MM.1S (cell line): ENCODE measurements at regions not wholly inside any gene's neighbourhood (a gene's known extent, or its start where the extent isn't known, plus 50 kb on each side); places are given as distances from the start of the nearest gene placed in this dataset.

Experiments used
- DNase-seq: peaks from one replicate; pipeline ENCODE4 v3.0.0-alpha.2; 2015
- H2AFZ ChIP-seq: fragments of 300-600 bp; sonication (generic); 2 replicates; pipeline ENCODE4 v1.6.0; 2016; ENCODE audit warnings: antibody characterized with exemption, low read length
- H3F3A ChIP-seq: fragments of 300-600 bp; sonication (generic); 2 replicates; pipeline ENCODE4 v1.6.1; 2016; ENCODE audit warnings: mild to moderate bottlenecking, antibody characterized with exemption, low read length, moderate library complexity, mixed read lengths; ENCODE audit not compliant: insufficient read depth
- H3K27ac ChIP-seq: fragments of 300-600 bp; sonication (generic); 2 replicates; pipeline ENCODE4 v1.5.1; 2016; ENCODE audit warnings: mild to moderate bottlenecking, low read length
- H3K27me3 ChIP-seq: fragments of 300-600 bp; sonication (generic); replicated peaks from 2 replicates; pipeline ENCODE4 v1.6.0; 2016; ENCODE audit warnings: low read length; ENCODE audit not compliant: insufficient read depth
- H3K36me3 ChIP-seq: fragments of 300-600 bp; sonication (generic); replicated peaks from 2 replicates; pipeline ENCODE4 v1.6.1; 2016; ENCODE audit warnings: mild to moderate bottlenecking, low read length, mixed read lengths; ENCODE audit not compliant: insufficient read depth
- H3K4me1 ChIP-seq: fragments of 300-600 bp; sonication (generic); 2 replicates; pipeline ENCODE4 v1.6.1; 2016; ENCODE audit warnings: low read length, mixed read lengths
- H3K4me2 ChIP-seq: fragments of 300-600 bp; sonication (generic); 2 replicates; pipeline ENCODE4 v1.6.0; 2016; ENCODE audit warnings: low read depth, low read length
- H3K4me3 ChIP-seq: fragments of 300-600 bp; sonication (generic); 2 replicates; pipeline ENCODE4 v1.5.1; 2016; ENCODE audit warnings: low read length, mixed read lengths
- H3K79me2 ChIP-seq: fragments of 300-600 bp; sonication (generic); 2 replicates; pipeline ENCODE4 v1.6.1; 2016; ENCODE audit warnings: mixed run types, low read length, mixed read lengths
- H3K9ac ChIP-seq: fragments of 300-600 bp; sonication (generic); 2 replicates; pipeline ENCODE4 v1.6.1; 2016; ENCODE audit warnings: low read length, mixed read lengths
- H3K9me2 ChIP-seq: fragments of 300-600 bp; sonication (generic); replicated peaks from 2 replicates; pipeline ENCODE4 v1.6.1; 2016; ENCODE audit warnings: mild to moderate bottlenecking, low read length, mixed read lengths; ENCODE audit not compliant: insufficient read depth
- H3K9me3 ChIP-seq: fragments of 300-600 bp; sonication (generic); replicated peaks from 2 replicates; pipeline ENCODE4 v1.6.1; 2016; ENCODE audit warnings: mild to moderate bottlenecking, low read length, mixed read lengths; ENCODE audit not compliant: insufficient read depth
- H4K20me1 ChIP-seq: fragments of 300-600 bp; sonication (generic); 2 replicates; pipeline ENCODE4 v1.6.1; 2016; ENCODE audit warnings: mild to moderate bottlenecking, low read length, moderate library complexity, mixed read lengths; ENCODE audit not compliant: insufficient read depth
- EZH2 ChIP-seq: fragments of 300-600 bp; sonication (generic); optimal IDR thresholded peaks from 2 replicates; pipeline ENCODE3; 2017; ENCODE audit warnings: low read depth, mild to moderate bottlenecking, antibody characterized with exemption, low read length, mixed read lengths
- EZH2phosphoT487 ChIP-seq: fragments of 300-600 bp; sonication (generic); IDR thresholded peaks from 2 replicates; pipeline ENCODE4 v1.6.1; 2018; ENCODE audit warnings: antibody characterized with exemption, low read length
- TF ChIP-seq, protein P1 (sequence below): fragments of 300-600 bp; sonication (generic); IDR thresholded peaks from 2 replicates; pipeline ENCODE4 v1.5.1; 2016; ENCODE audit warnings: antibody characterized with exemption, low read length, mixed read lengths

DNA sequence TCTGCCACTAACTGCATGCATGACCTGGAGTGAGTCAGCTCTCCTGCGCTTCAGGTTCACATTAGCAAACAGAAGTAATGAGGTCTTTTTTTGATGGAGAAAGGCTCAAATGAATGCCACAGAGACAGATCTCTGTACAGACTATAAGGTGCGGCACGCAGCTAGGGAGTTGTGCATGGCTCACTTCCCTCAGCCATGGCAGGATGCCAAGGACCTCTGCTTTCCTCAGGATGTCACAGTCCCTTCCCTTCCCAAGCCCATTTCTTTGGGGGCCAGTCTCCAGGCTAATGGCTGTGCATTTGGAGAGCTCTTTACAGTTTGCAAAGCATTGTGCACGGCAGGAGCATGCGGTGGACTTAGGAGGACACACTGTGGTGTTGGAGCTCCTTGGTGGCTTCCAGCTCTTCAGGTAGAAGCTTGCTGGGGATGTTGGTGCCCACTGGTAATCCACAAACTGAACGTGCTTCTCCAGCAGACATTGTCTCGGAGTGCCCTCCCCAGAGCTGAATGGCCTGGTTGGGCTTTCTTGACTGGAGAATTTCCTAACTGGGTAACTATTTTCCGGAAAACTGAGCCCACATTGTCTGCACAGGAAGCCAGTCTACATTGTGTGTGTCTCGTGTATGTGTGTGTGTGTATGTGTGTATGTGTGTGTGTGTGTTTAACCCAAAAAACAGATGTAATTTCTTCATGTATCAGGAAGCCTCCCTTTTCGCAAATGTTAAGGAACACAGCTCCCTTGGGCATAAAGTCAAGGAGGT is 172.5 kb upstream of the TLE3 start:
- no peak overlapping the region for H3K9ac ChIP-seq
- no peaks in the 10 kb centered on the region for H3K9me2 ChIP-seq
- H3K4me1 ChIP-seq: no peaks in the 10 kb centered on the region
- no peak overlapping the region for H3K27ac ChIP-seq
- H3K4me3 ChIP-seq: no peak overlapping the region
- no peaks in the 10 kb centered on the region for H3K36me3 ChIP-seq
- no peaks in the 10 kb centered on the region for H3K79me2 ChIP-seq
- no peak overlapping the region for H3K4me2 ChIP-seq
- no peaks in the 10 kb centered on the region for H3K27me3 ChIP-seq
- TF ChIP-seq EZH2phosphoT487 (no peak), EZH2 (no peak)
- TF ChIP-seq, protein P1, sequence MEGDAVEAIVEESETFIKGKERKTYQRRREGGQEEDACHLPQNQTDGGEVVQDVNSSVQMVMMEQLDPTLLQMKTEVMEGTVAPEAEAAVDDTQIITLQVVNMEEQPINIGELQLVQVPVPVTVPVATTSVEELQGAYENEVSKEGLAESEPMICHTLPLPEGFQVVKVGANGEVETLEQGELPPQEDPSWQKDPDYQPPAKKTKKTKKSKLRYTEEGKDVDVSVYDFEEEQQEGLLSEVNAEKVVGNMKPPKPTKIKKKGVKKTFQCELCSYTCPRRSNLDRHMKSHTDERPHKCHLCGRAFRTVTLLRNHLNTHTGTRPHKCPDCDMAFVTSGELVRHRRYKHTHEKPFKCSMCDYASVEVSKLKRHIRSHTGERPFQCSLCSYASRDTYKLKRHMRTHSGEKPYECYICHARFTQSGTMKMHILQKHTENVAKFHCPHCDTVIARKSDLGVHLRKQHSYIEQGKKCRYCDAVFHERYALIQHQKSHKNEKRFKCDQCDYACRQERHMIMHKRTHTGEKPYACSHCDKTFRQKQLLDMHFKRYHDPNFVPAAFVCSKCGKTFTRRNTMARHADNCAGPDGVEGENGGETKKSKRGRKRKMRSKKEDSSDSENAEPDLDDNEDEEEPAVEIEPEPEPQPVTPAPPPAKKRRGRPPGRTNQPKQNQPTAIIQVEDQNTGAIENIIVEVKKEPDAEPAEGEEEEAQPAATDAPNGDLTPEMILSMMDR: no peak
- H3F3A ChIP-seq: no peaks in the 10 kb centered on the region
- no peak for DNase-seq
- no peak overlapping the region for H2AFZ ChIP-seq
- H3K9me3 ChIP-seq: no peaks in the 10 kb centered on the region
- H4K20me1 ChIP-seq: no peaks in the 10 kb centered on the region

DNA sequence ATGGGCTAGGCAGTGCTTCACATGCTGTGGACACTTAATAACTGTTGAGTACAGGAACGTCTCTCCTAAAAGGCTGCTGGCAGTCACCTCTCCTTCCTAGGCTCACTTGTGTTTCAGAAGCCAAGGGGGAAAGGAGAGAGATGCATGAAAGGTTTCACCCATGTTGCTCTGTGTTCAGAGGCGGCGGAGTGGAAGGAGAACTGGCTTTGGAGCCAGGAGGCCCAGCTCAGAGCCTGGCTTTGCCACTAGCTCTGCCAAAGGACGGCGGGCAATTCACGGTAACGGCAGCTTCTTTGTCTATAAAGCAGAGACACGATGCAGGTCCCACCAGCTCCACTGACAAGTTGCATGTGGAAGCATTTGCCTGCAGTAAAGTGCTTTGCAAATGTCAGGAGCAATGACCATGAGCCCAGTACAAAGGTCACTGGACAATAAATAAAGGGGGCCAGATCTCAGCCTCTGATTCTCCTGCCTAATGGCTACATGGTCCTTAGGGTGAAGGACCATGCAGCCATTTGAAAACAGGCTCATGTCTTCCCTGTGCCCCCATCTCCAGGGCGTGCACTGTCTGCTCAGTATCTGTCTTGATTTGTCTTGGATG is 171.7 kb upstream of the TLE3 start:
- no peaks in the 10 kb centered on the region for H4K20me1 ChIP-seq
- TF ChIP-seq EZH2phosphoT487 (no peak), EZH2 (no peak)
- TF ChIP-seq, protein P1: no peak
- H3K4me3 ChIP-seq: no peak overlapping the region
- H3K4me2 ChIP-seq: no peak overlapping the region
- H3F3A ChIP-seq: no peaks in the 10 kb centered on the region
- no peak overlapping the region for H3K9ac ChIP-seq
- no peaks in the 10 kb centered on the region for H3K36me3 ChIP-seq
- H3K9me2 ChIP-seq: no peaks in the 10 kb centered on the region
- H3K4me1 ChIP-seq: no peaks in the 10 kb centered on the region
- H3K9me3 ChIP-seq: no peaks in the 10 kb centered on the region
- no peak overlapping the region for H2AFZ ChIP-seq
- no peaks in the 10 kb centered on the region for H3K27me3 ChIP-seq
- H3K27ac ChIP-seq: no peak overlapping the region
- no peak for DNase-seq
- no peaks in the 10 kb centered on the region for H3K79me2 ChIP-seq

DNA sequence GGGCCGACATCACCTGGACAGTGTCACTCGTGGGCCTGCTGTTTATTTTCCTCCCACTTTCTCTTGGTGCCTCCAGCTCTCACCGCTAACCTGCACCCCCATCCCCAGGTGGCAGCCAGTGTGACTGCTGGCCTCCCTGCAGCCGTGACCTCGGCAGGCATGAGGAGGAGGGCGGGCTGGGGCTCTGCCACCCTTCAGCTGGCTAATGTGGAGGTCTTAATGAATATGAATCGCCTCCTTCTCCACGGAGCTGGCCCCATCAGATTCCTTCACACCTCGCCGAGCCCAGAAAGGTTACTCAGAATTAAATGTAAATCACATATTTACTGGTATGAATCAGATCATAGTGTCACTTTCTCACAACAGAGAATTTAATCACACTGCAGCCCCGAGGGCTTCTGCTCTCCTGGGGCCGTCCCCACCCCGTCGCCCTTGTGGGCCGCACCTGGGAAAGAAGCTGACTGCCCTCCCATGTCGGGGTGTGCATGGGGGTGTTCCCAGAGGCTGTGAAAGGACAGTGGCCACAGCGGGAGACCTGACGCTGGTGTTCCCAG is 171.1 kb upstream of the TLE3 start:
- Histone ChIP-seq H3K27ac (no peak overlapping the region), H3K9me3 (no peaks in the 10 kb centered on the region), H4K20me1 (no peaks in the 10 kb centered on the region), H3K9ac (no peak overlapping the region), H3K4me3 (no peak overlapping the region), H3K4me1 (no peaks in the 10 kb centered on the region), H3F3A (no peaks in the 10 kb centered on the region), H3K4me2 (no peak overlapping the region), H3K79me2 (no peaks in the 10 kb centered on the region), H3K36me3 (no peaks in the 10 kb centered on the region), H2AFZ (no peak overlapping the region), H3K27me3 (no peaks in the 10 kb centered on the region), H3K9me2 (no peaks in the 10 kb centered on the region)
- no peak for DNase-seq
- TF ChIP-seq EZH2 (no peak), EZH2phosphoT487 (no peak)
- TF ChIP-seq, protein P1: no peak
